ENCODE measurements at regions not wholly inside any gene's neighbourhood (a gene's known extent, or its start where the extent isn't known, plus 50 kb on each side); places are given as distances from the start of the nearest gene placed in this dataset.

GRCh38 chr16:51289336-51289735, 138.3 kb upstream of the SALL1 start:
- TF ChIP-seq CTCF (IDR thresholded peaks at IDR 0.05; ENCODE audit: low read depth, low read length, missing control alignments): no peak
- DNase-seq (ENCODE audit: low read depth): no peak
- no peak overlapping the region for H3K4me3 ChIP-seq (ENCODE audit: low read depth, low read length)
- in situ Hi-C loops (cut with HindIII; ENCODE audit: low sequenced_read_pairs): no loop called here

- in situ Hi-C loops (cut with HindIII; ENCODE audit: low sequenced_read_pairs): no loop called here
- TF ChIP-seq CTCF (IDR thresholded peaks at IDR 0.05; ENCODE audit: low read depth, low read length, missing control alignments): no peak
- H3K4me3 ChIP-seq (ENCODE audit: low read depth, low read length): no peak overlapping the region
- no peak for DNase-seq (ENCODE audit: low read depth)
Observed at GRCh38 chr16:51287121-51287755, 136.2 kb upstream of the SALL1 start.

- no peak overlapping the region for H3K4me3 ChIP-seq (ENCODE audit: low read depth, low read length)
- no peak for TF ChIP-seq CTCF (IDR thresholded peaks at IDR 0.05; ENCODE audit: low read depth, low read length, missing control alignments)
- in situ Hi-C loops (cut with HindIII; ENCODE audit: low sequenced_read_pairs): no loop called here
- no peak for DNase-seq (ENCODE audit: low read depth)
Observed at GRCh38 chr16:51286272-51286671, 135.2 kb upstream of the SALL1 start.

- no peak overlapping the region for H3K4me3 ChIP-seq (ENCODE audit: low read depth, low read length)
- in situ Hi-C loops (cut with HindIII; ENCODE audit: low sequenced_read_pairs): no loop called here
- no peak for TF ChIP-seq CTCF (IDR thresholded peaks at IDR 0.05; ENCODE audit: low read depth, low read length, missing control alignments)
- DNase-seq (ENCODE audit: low read depth): no peak
Observed at GRCh38 chr16:51276336-51276735, 125.3 kb upstream of the SALL1 start.

- H3K4me3 ChIP-seq (ENCODE audit: low read depth, low read length): no peak overlapping the region
- no peak for TF ChIP-seq CTCF (IDR thresholded peaks at IDR 0.05; ENCODE audit: low read depth, low read length, missing control alignments)
- DNase-seq (ENCODE audit: low read depth): no peak
- in situ Hi-C loops (cut with HindIII; ENCODE audit: low sequenced_read_pairs): no loop called here
Observed at GRCh38 chr16:51272420-51272819, 121.3 kb upstream of the SALL1 start.

- TF ChIP-seq CTCF (IDR thresholded peaks at IDR 0.05; ENCODE audit: low read depth, low read length, missing control alignments): no peak
- in situ Hi-C loops (cut with HindIII; ENCODE audit: low sequenced_read_pairs): no loop called here
- no peak for DNase-seq (ENCODE audit: low read depth)
- no peak overlapping the region for H3K4me3 ChIP-seq (ENCODE audit: low read depth, low read length)
Observed at GRCh38 chr16:51271156-51271701, 120.2 kb upstream of the SALL1 start.

Measured in astrocyte of the cerebellum (primary cell).